ENCODE measurements at regions not wholly inside any gene's neighbourhood (a gene's known extent, or its start where the extent isn't known, plus 50 kb on each side); places are given as distances from the start of the nearest gene placed in this dataset.
"Not testable (repeated sequence)": the region's sequence is repeated elsewhere in the genome, so short reads cannot be mapped to it uniquely, and the experiment has no call there.

DNA sequence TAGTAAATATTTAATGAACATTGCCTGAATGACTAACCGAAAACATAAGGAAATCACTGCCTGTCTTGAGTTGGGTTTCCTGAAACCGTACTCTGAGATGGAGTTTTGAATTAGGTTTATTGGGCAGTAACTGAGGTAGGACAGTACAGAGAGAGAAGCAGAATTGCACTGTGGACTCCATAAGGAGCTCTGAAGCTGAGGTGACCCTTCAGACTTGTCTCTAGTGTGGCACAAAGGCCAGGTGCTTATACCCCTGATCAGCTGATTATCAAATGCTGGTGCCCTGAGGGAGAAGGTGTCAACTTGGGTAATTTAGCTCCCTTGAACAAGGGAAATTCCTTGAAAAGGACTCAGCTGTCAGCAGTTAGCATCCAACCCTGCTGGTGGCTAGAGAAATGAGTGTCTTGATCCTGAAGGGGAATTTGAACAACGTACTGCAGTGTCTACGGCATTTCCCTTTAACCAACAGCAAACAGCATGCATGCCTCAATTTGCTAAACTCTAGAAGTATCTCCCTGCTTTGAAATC lies 135.0 kb upstream of the SMARCA2 start:
- Mint-ChIP-seq H3K4me3 (ENCODE audit: low read depth) (no peak overlapping the region), H3K36me3 (ENCODE audit: low read depth) (no peaks in the 10 kb centered on the region), H3K27me3 (ENCODE audit: low read depth) (peaks cover 29% of the 10 kb centered on the region), H3K9me3 (no peaks in the 10 kb centered on the region), H3K4me1 (ENCODE audit: low read depth) (peaks cover 19% of the 10 kb centered on the region), H3K27ac (no peak overlapping the region)
- no peak for DNase-seq (ENCODE audit: low spot score)
- intact Hi-C loops (cut with micrococcal nuclease): no loop called here

DNA sequence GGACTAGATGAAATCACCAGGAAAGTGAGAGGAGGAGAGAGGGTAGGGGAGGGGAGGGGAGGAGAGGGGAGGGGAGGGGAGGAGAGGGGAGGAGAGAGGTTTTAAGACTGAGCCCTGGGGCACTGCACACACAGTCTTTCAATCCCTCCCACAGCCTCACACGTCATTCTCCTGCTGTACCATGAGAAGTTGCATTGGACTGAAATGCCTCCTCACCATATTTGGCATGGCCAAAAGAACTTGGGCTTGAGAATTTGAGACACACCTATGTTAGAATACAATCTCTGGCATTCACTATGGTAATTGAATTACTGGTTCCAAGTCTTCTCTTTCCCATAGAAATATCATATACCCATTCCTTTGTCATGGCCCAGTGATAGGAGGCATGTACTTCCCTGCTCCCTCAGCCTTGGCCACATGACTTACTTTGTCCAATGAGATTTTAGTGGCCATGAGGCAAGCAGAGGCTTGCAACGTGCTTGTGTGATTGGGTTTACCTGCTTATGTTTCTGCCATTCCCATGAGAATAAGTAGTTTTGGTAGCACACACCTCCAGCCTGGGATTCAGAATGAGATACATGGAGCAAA lies 133.3 kb upstream of the SMARCA2 start:
- H3K9me3 Mint-ChIP-seq: no peaks in the 10 kb centered on the region
- intact Hi-C loops (cut with micrococcal nuclease): no loop called here
- no peak overlapping the region for H3K27ac Mint-ChIP-seq
- peaks cover 31% of the 10 kb centered on the region for H3K27me3 Mint-ChIP-seq (ENCODE audit: low read depth)
- H3K4me3 Mint-ChIP-seq (ENCODE audit: low read depth): no peak overlapping the region
- DNase-seq (ENCODE audit: low spot score): no peak
- H3K4me1 Mint-ChIP-seq (ENCODE audit: low read depth): peaks cover 5% of the 10 kb centered on the region
- H3K36me3 Mint-ChIP-seq (ENCODE audit: low read depth): no peaks in the 10 kb centered on the region

DNA sequence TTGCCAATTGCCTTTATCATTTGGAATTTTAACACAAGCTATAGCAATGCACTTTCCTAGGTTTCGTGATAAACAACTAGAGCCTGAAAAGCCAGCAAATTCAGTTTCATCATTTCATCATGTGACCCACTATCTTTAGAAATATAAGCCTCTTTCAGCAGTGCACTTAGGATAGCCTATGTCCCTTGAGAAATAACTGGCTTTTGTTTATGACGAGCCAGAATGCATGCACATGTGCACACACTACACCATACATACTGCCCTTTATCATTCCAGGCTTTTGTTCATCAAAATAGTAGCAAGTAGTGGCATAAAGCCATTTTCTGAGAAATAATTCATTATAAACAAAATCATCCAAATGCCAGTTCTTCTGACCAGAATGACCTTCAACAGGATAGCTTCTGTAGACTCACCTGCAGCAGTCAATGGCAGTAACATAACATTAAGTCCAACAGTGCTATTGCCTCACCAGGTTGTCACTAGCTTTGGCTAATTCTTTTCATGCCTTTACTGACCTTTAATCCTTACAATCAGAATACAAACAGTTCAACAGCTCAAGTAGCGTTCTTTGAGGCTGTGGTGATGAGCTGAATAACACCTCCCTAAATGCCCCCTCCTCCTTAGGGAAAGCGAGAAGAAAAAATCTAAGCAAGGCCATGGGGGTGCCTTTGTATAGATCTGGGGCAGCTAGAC lies 132.3 kb upstream of the SMARCA2 start:
- Mint-ChIP-seq H3K9me3 (no peaks in the 10 kb centered on the region), H3K4me3 (ENCODE audit: low read depth) (no peak overlapping the region), H3K27ac (no peak overlapping the region), H3K36me3 (ENCODE audit: low read depth) (no peaks in the 10 kb centered on the region), H3K4me1 (ENCODE audit: low read depth) (no peaks in the 10 kb centered on the region), H3K27me3 (ENCODE audit: low read depth) (peaks cover 36% of the 10 kb centered on the region)
- intact Hi-C loops (cut with micrococcal nuclease): no loop called here
- DNase-seq (ENCODE audit: low spot score): no peak

DNA sequence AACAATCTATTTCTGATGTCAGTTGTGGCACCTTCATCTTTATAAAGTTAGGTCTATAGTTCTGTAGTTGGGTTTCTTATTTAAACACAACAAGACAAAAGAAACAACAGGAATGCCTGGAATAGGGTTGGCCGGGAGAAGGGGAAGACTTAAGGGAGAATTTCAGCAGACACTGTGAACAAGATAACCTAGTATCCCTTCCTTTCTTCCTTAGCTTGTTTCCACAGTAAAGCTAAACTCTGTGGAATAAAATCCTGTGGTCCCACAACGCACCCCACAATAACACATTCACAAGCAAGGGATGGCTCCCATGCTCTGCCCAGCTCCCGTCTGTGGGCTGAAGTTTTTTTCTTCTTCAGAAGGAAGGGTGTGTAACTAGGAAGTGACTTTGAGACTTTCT lies 124.9 kb upstream of the SMARCA2 start:
- Mint-ChIP-seq H3K4me1 (ENCODE audit: low read depth) (no peaks in the 10 kb centered on the region), H3K4me3 (ENCODE audit: low read depth) (no peak overlapping the region), H3K36me3 (ENCODE audit: low read depth) (no peaks in the 10 kb centered on the region), H3K9me3 (no peaks in the 10 kb centered on the region), H3K27ac (no peak overlapping the region), H3K27me3 (ENCODE audit: low read depth) (peaks cover 51% of the 10 kb centered on the region)
- intact Hi-C loops (cut with micrococcal nuclease): no loop called here
- no peak for DNase-seq (ENCODE audit: low spot score)

DNA sequence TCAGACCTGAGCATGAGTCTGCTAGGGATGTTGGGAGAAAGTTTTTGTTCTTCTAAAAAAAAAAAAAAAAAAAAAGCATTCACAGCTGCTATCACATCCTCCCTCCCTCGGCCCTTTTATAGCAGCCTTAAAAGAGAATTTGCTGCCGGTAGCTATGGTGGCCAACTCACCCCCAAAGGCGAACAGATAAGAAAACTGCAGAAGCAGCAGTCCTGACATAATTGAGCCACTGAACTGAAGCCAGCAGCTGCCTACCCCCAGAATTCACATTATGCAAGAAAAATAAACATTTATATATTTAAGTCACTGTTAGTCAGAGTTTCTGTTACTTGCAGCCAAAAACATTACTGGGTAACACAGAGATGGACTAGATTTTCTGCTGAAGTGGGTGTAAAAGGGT lies 124.3 kb upstream of the SMARCA2 start:
- intact Hi-C loops (cut with micrococcal nuclease): no loop called here
- Mint-ChIP-seq H3K4me1 (ENCODE audit: low read depth) (no peaks in the 10 kb centered on the region), H3K36me3 (ENCODE audit: low read depth) (no peaks in the 10 kb centered on the region), H3K9me3 (no peaks in the 10 kb centered on the region), H3K27ac (no peak overlapping the region), H3K4me3 (ENCODE audit: low read depth) (no peak overlapping the region), H3K27me3 (ENCODE audit: low read depth) (peaks cover 51% of the 10 kb centered on the region)
- DNase-seq (ENCODE audit: low spot score): no peak

DNA sequence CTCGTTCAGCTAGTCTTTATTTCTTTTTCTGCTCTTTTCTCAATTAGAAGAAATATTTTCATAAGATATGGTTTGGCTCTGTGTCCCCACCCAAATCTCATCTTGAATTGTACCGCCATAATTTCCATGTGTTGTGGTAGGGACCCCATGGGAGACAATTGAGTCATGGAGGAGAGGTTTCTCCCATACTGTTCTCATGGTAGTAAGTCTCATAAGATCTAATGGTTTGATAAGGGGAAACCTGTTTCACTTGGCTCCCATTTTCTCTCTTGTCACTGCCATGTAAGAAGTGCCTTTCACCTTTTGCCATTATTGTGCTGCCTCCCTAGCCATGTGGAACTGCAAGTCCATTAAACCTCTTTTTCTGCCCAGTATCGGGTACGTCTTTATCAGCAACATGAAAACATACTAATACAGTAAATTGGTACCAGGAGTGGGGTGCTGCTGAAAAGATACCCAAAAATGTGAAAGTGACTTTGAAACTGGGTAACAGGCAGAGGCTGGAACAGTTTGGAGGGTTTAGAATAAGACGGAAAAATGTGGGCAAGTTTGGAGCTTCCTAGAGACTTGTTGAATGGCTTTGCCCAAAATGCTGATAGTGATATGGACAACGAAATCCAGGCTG lies 112.0 kb upstream of the SMARCA2 start:
- H3K9me3 Mint-ChIP-seq: peaks cover 28% of the 10 kb centered on the region
- H3K36me3 Mint-ChIP-seq (ENCODE audit: low read depth); intact Hi-C loops (cut with micrococcal nuclease); DNase-seq (ENCODE audit: low spot score); H3K4me3 Mint-ChIP-seq (ENCODE audit: low read depth); H3K27ac Mint-ChIP-seq; H3K27me3 Mint-ChIP-seq (ENCODE audit: low read depth); H3K4me1 Mint-ChIP-seq (ENCODE audit: low read depth): not testable (repeated sequence)

DNA sequence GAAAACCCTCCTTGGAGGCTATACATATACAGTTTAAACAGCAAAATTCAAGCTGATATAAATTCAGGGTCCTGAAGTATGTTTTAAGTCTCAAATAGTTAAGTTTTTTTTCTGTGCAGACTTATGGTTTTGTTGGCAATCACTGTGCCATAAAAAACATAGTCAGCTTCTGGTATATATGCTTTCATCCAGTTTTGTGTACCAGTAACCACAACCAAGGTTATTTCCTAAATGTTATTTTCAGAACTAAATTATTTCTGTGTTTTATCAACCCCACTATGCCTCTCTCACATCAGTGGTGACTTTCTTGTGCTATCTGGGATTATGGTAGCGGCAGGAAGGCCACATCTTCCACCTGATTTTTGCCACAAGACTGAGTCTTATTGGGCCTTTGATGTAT lies 107.7 kb upstream of the SMARCA2 start:
- intact Hi-C loops (cut with micrococcal nuclease): no loop called here
- Mint-ChIP-seq H3K4me1 (ENCODE audit: low read depth) (no peaks in the 10 kb centered on the region), H3K27ac (no peak overlapping the region), H3K9me3 (peaks cover 13% of the 10 kb centered on the region), H3K4me3 (ENCODE audit: low read depth) (no peak overlapping the region), H3K27me3 (ENCODE audit: low read depth) (peaks cover 2% of the 10 kb centered on the region), H3K36me3 (ENCODE audit: low read depth) (no peaks in the 10 kb centered on the region)
- DNase-seq (ENCODE audit: low spot score): no peak

DNA sequence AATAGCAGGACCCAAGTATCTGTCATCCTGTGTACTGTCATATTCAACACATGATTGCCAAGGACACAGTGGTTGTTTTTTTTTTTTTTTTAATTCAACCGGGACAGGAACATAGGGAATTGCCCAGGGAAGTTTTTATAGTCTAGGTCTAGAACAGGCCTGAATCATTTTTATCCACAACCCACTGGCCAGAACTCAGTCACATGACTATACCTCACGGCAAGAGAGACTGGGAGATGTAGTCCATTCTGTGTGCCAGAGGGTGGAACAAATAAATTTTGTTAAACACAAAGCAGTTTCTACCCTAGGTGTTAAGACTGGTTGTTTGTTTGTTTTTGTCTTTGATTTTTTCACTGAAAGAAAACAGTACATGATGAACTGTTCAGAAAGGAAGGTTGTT lies 105.8 kb upstream of the SMARCA2 start:
- H3K9me3 Mint-ChIP-seq: no peaks in the 10 kb centered on the region
- no peaks in the 10 kb centered on the region for H3K36me3 Mint-ChIP-seq (ENCODE audit: low read depth)
- no peak overlapping the region for H3K4me3 Mint-ChIP-seq (ENCODE audit: low read depth)
- no peak overlapping the region for H3K27ac Mint-ChIP-seq
- intact Hi-C loops (cut with micrococcal nuclease): no loop called here
- peaks cover 2% of the 10 kb centered on the region for H3K27me3 Mint-ChIP-seq (ENCODE audit: low read depth)
- no peaks in the 10 kb centered on the region for H3K4me1 Mint-ChIP-seq (ENCODE audit: low read depth)
- DNase-seq (ENCODE audit: low spot score): no peak

DNA sequence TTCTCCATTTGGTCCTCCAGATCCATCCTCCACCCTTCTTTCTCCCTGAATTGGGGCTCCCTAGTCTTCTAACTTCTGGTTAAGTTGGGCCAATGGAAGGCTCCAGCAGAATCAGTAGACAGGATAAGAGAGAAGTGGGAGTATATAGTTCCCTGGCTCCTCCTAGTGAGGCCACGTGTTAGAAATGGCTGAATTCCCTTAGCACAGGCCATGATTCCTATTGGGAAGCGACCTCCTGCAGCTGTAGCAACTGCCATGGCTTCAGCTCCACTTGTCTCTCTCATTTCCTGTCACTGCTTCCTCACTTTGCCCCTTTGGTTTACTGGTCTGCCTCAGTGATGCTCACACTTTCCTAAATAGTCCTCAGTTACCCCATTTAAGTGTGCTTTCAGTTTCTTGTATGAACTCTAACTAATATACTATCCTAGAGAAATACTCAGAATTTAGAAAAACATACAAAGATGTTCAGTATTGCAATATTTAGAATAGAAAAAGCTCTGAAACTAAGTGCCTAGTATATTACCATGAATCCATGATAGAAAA lies 104.8 kb upstream of the SMARCA2 start:
- intact Hi-C loops (cut with micrococcal nuclease): no loop called here

DNA sequence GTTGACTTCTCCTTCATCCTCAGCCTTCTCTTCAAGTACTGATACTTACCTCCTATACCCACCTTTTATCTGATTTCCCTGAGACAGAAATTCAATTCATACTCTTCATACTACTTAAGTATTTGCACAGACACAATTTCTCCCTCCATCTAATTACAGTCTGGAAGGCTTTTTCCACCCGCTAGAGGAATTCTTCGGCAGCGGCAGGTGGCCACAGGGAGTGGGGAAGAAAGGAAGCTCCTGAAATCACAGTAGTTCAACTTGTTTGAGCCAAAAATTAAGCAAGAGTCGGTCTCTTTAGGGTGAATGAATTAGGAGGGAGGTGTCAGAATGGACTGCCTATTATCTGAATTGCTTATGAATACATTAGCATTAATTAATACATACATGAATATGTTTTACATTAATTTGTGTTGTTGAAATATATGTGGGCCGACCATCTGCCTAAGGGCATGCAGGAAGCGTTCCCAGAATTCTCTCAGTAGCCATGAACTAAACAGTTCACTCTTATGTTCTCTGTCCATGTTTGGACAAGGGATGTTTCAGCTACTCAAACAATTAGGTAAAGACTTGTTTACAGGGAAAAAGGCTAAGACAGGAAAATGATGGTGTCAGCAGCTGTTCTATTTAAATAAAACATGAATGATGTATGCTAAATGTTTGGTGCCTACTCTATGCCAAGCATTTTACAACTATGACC lies 101.4 kb upstream of the SMARCA2 start:
- Mint-ChIP-seq H3K27me3 (ENCODE audit: low read depth) (peaks cover 9% of the 10 kb centered on the region), H3K9me3 (no peaks in the 10 kb centered on the region), H3K36me3 (ENCODE audit: low read depth) (no peaks in the 10 kb centered on the region), H3K4me1 (ENCODE audit: low read depth) (no peaks in the 10 kb centered on the region), H3K4me3 (ENCODE audit: low read depth) (no peak overlapping the region), H3K27ac (no peak overlapping the region)
- intact Hi-C loops (cut with micrococcal nuclease): no loop called here
- no peak for DNase-seq (ENCODE audit: low spot score)

More for the DNA sequence above, 104.8 kb upstream of the SMARCA2 start:
- Mint-ChIP-seq H3K4me1 (ENCODE audit: low read depth) (no peaks in the 10 kb centered on the region), H3K36me3 (ENCODE audit: low read depth) (no peaks in the 10 kb centered on the region), H3K4me3 (ENCODE audit: low read depth) (no peak overlapping the region), H3K27ac (no peak overlapping the region), H3K27me3 (ENCODE audit: low read depth) (peaks cover 8% of the 10 kb centered on the region), H3K9me3 (no peaks in the 10 kb centered on the region)
- DNase-seq (ENCODE audit: low spot score): no peak

DNA sequence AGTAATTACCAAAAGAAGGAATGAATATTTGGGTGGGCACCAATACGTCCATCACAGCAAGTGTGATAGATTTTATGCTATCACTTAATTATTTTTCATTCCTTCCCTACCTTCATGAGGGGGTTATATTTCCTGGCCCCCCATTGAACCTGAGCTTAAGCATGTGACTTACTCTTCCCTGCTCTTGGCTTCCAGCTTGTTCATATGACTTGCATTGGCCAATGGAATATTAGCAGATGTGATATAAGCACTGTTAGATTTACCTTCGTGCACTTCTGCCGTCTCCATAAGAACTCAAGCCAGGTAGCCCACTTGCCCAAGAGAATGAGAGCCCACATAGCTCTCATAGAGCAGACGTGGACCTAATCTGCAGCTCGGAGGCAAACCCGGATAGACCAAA lies 99.1 kb upstream of the SMARCA2 start:
- DNase-seq (ENCODE audit: low spot score): no peak
- peaks cover 9% of the 10 kb centered on the region for H3K27me3 Mint-ChIP-seq (ENCODE audit: low read depth)
- intact Hi-C loops (cut with micrococcal nuclease): no loop called here
- no peaks in the 10 kb centered on the region for H3K4me1 Mint-ChIP-seq (ENCODE audit: low read depth)
- no peak overlapping the region for H3K27ac Mint-ChIP-seq
- no peaks in the 10 kb centered on the region for H3K9me3 Mint-ChIP-seq
- H3K36me3 Mint-ChIP-seq (ENCODE audit: low read depth): no peaks in the 10 kb centered on the region
- no peak overlapping the region for H3K4me3 Mint-ChIP-seq (ENCODE audit: low read depth)

DNA sequence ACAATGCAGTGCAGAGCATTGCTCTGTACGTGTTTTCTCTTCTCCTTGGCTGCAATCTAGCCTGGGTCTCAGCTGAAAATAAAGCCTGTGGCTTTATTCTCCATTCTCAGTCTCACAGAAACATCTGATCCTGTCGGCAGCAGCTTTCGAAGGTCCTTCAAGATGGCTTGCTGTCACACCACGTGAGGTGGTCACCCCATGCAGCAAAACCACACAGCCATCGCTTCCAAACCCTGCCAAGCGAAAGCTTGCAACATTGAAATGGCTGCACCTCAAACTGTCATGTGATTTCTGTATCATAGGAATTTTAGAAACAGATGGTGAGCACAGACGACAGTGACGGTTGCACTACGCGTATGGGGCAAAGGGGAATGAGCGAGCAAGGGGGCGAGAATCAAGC lies 98.5 kb upstream of the SMARCA2 start:
- peaks cover 9% of the 10 kb centered on the region for H3K27me3 Mint-ChIP-seq (ENCODE audit: low read depth)
- no peaks in the 10 kb centered on the region for H3K4me1 Mint-ChIP-seq (ENCODE audit: low read depth)
- intact Hi-C loops (cut with micrococcal nuclease): no loop called here
- no peaks in the 10 kb centered on the region for H3K9me3 Mint-ChIP-seq
- no peak overlapping the region for H3K4me3 Mint-ChIP-seq (ENCODE audit: low read depth)
- no peak overlapping the region for H3K27ac Mint-ChIP-seq
- no peak for DNase-seq (ENCODE audit: low spot score)
- no peaks in the 10 kb centered on the region for H3K36me3 Mint-ChIP-seq (ENCODE audit: low read depth)

Measured in activated T-helper 2 cell treated with anti-CD3 and anti-CD28 coated beads, Interferon-gamma antibody, Interleukin-2, Interleukin-4, amounts not matched to agents 10 μg/mL and 5 μg/mL and 100 μg/mL, durations not matched to agents 14 hours and 24 hours and 36 hours (primary cell).